HEK293T (cell line): ENCODE measurements at regions not wholly inside any gene's neighbourhood (a gene's known extent, or its start where the extent isn't known, plus 50 kb on each side); places are given as distances from the start of the nearest gene placed in this dataset.

Experiments
- BHLHE40 ChIP-seq: fragments of 450-650 bp; IDR thresholded peaks from 2 replicates; pipeline ENCODE4 v1.6.1; 2016; ENCODE audit warnings: mild to moderate bottlenecking, moderate library complexity, borderline replicate concordance
- HDGF ChIP-seq: fragments of 450-650 bp; IDR thresholded peaks from 2 replicates; pipeline ENCODE4 v1.6.1; 2017; ENCODE audit warnings: antibody characterized with exemption, borderline replicate concordance
- L3MBTL2 ChIP-seq: fragments of 450-650 bp; conservative IDR thresholded peaks from 2 replicates; pipeline ENCODE4 v1.6.1; 2016; ENCODE audit warnings: mild to moderate bottlenecking
- PKNOX1 ChIP-seq: fragments of 450-650 bp; IDR thresholded peaks from 2 replicates; pipeline ENCODE4 v1.6.1; 2016
- SP1 ChIP-seq: fragments of 450-650 bp; IDR thresholded peaks from 2 replicates; pipeline ENCODE4 v1.6.1; 2017
- TARDBP ChIP-seq: fragments of 450-650 bp; IDR thresholded peaks from 2 replicates; pipeline ENCODE4 v1.6.1; 2016

- TF ChIP-seq BHLHE40 (no peak), TARDBP (no peak), PKNOX1 (no peak), SP1 (no peak), L3MBTL2 (no peak), HDGF (no peak)
These were observed 187.9 kb upstream of the FAM9B start for GRCh38 chrX:9221781-9222180.
